ENCODE measurements at regions not wholly inside any gene's neighbourhood (a gene's known extent, or its start where the extent isn't known, plus 50 kb on each side); places are given as distances from the start of the nearest gene placed in this dataset.

GRCh38 chr17:77464988-77465357 lies 324.2 kb downstream of the SEC14L1 start:
- no peak for TF ChIP-seq CTCF (IDR thresholded peaks at IDR 0.05)
- no peak for TF ChIP-seq POLR2A (IDR thresholded peaks at IDR 0.05)
